Stomach (tissue), 4 donors: ENCODE measurements at regions not wholly inside any gene's neighbourhood (a gene's known extent, or its start where the extent isn't known, plus 50 kb on each side); places are given as distances from the start of the nearest gene placed in this dataset.

ENCODE experiments used
- CTCF ChIP-seq, 7 experiments: fragments of 450-650 bp in 4 of 7; fragments of 200-600 bp in 3 of 7; sonication (generic) in 3 of 7; IDR thresholded peaks; one replicate each; pipeline ENCODE4 v1.5.1; 2016 to 2019; ENCODE audit warnings: antibody characterized with exemption in 7 of 7, control low read depth in 2 of 7, mild to moderate bottlenecking in 1 of 7
- EP300 ChIP-seq: sonication (generic); formaldehyde crosslinking; IDR thresholded peaks from one replicate; pipeline ENCODE4 v1.6.1; 2017; ENCODE audit warnings: antibody characterized with exemption
- POLR2A ChIP-seq, 4 donors: fragments of 450-650 bp; IDR thresholded peaks; one replicate each; pipeline ENCODE4 v1.6.1; 2016; ENCODE audit warnings: antibody characterized with exemption in 4 of 4, control low read depth in 2 of 4, mild to moderate bottlenecking in 1 of 4, moderate library complexity in 1 of 4
- POLR2AphosphoS5 ChIP-seq, 3 donors: sonication (generic); formaldehyde crosslinking; IDR thresholded peaks; one replicate each; pipeline ENCODE4 v1.6.1; 2016; ENCODE audit warnings: antibody characterized with exemption in 3 of 3

DNA sequence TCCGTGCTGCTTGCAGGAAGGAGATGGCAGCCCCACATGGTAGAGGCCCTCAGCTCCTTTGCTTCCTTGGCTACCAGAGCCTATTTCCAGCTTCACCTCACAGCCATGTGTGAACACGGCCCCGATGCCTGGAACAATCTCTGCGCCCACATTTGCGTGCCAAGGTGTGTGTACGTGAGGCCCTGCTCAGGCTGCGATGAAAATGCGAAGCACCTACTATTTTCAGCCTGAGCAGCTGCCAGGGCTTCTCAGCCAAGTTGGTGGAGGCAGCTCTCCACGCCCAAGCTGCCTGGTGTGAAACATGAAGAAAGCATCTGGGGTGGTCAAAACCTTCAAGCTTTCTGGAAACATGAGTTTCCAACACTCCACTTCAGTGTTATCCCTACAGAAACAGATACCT lies 177.8 kb upstream of the EGLN3 start:
- TF ChIP-seq CTCF (IDR thresholded peaks at IDR 0.05), result no peak
- no peak for TF ChIP-seq POLR2A (IDR thresholded peaks at IDR 0.05)
- no peak for TF ChIP-seq EP300
- no peak for TF ChIP-seq POLR2AphosphoS5 (IDR thresholded peaks at IDR 0.05)
